Fibroblast of mammary gland (primary cell): ENCODE measurements at regions not wholly inside any gene's neighbourhood (a gene's known extent, or its start where the extent isn't known, plus 50 kb on each side); places are given as distances from the start of the nearest gene placed in this dataset.

ENCODE experiments used
- DNase-seq: peaks from one replicate; pipeline ENCODE4 v3.0.0-alpha.2; 2010; ENCODE audit warnings: low read depth
- H3K4me3 ChIP-seq: 2 replicates; pipeline ENCODE4 v1.5.1; 2011; ENCODE audit warnings: low read depth, mild to moderate bottlenecking, low read length, moderate library complexity; ENCODE audit not compliant: control insufficient read depth
- TF ChIP-seq, protein P1 (sequence below): conservative IDR thresholded peaks from 2 replicates; pipeline ENCODE4 v1.5.1; 2011; ENCODE audit warnings: low read depth, low read length, inconsistent platforms; ENCODE audit not compliant: control insufficient read depth, insufficient read depth

DNA sequence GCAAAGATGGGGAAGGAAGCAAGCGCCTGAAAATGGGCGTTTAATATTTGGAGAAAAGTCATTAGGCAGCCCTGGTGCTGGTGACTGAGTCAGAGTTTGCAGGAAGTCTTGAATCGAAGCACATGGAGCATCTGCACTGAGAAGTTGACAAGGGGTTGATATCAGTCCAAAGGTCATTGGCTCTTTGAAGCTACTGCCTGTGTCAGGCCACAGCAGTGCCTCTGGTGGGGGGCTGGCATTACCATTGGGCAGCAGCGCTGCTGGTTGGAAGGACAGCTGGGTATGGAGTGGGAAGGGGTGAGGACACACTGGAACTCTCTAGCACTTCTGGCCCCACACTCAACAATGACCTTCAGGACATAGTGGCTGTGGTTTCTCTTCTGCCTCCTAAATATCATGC, 150.4 kb upstream of the ERCC6L2 start:
- TF ChIP-seq, protein P1, sequence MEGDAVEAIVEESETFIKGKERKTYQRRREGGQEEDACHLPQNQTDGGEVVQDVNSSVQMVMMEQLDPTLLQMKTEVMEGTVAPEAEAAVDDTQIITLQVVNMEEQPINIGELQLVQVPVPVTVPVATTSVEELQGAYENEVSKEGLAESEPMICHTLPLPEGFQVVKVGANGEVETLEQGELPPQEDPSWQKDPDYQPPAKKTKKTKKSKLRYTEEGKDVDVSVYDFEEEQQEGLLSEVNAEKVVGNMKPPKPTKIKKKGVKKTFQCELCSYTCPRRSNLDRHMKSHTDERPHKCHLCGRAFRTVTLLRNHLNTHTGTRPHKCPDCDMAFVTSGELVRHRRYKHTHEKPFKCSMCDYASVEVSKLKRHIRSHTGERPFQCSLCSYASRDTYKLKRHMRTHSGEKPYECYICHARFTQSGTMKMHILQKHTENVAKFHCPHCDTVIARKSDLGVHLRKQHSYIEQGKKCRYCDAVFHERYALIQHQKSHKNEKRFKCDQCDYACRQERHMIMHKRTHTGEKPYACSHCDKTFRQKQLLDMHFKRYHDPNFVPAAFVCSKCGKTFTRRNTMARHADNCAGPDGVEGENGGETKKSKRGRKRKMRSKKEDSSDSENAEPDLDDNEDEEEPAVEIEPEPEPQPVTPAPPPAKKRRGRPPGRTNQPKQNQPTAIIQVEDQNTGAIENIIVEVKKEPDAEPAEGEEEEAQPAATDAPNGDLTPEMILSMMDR: no peak
- no peak for DNase-seq
- no peak overlapping the region for H3K4me3 ChIP-seq

DNA sequence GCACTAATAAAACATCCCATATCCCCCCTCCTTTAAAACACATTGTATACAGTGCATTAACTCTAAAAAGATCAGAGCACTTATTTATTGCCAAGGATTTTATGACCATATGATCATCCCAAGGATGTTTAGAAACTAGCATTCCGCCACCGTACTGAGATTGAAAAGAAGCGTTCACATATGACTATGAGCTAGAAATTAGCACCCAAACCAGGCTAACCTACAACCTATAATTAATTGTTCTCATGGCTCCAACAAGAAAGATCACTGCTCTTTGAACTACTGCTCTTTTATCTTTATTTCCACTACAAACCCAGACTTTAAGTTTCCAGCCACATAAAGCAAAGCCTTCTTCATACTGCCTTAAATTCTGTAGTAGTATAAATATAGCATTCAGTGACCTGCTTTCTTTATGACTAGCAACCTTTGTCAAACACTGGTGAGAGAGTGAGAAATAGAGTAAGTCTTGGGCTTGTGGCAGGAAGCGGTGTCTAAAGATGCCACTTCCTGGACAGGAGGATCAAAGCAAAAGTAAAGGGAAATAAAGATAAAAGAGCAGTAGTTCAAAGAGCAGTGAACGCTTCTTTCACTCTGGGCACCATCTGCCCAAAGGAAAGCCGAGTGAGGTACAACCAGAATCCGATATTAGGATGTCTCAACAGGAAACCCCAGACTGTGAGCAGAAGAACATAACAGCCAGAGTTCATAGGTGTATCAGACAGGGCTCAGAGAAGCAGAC, 151.1 kb upstream of the ERCC6L2 start:
- no peak overlapping the region for H3K4me3 ChIP-seq
- DNase-seq: no peak
- TF ChIP-seq, protein P1: no peak

DNA sequence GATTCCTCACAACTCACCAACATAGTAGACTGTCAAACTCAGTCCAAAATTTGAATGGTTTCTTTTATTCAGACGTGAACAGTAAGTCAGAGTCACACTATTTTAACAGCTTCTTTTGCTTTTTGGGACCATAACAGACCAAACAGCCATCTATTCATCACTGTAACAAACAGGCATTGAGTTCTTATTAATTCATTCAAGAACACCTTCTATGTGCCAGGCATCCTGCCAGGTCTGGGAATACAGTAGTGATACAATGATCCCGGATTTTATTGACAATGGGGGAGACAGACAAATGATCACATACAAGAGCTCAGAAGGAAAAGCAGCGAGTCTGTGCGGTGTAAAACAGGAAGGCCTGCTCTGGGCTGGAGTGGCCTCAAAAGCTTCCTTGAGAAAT, 153.3 kb upstream of the ERCC6L2 start:
- H3K4me3 ChIP-seq: no peak overlapping the region
- no peak for DNase-seq
- TF ChIP-seq, protein P1: no peak

DNA sequence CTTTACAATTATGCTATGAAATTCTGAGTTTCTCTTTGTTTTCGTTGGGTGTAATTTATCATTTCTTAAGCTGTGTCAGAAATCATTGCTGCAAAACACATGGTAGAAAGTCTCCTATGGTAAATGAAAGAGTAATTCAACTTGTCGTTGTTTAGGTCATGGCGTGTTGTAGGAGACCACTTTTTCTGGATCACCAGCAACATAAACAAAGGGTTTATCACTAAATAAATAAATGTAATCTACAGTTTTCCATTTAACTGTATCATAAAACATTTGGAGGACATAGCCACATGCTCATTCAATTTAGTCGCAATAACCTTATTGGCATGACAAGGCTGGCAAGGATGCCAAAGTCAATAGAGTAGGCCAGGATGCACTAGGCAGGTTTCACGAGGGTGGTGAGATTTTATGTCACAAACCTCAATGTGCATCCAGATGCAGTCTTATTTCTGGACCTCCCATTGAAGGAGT, 154.4 kb upstream of the ERCC6L2 start:
- DNase-seq: no peak
- TF ChIP-seq, protein P1: no peak
- no peak overlapping the region for H3K4me3 ChIP-seq

DNA sequence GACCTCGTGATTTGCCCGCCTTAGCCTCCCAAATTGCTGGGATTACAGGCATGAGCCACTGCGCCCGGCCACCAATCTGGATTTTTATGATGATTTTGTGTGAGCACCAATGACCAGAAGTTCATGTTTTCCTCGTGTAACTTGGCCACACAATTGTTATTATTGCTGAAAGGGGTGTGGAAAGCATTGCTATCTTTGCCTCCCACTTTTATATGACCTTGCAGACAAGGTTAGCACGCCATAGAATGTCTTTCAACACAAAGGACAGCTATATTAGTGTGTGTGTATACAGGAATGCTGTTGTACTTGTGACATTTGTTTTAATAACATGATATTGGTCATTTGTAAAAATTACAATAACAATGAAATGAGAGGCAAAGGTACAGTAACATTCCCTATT, 155.0 kb upstream of the ERCC6L2 start:
- no peak overlapping the region for H3K4me3 ChIP-seq
- no peak for DNase-seq
- TF ChIP-seq, protein P1: no peak

DNA sequence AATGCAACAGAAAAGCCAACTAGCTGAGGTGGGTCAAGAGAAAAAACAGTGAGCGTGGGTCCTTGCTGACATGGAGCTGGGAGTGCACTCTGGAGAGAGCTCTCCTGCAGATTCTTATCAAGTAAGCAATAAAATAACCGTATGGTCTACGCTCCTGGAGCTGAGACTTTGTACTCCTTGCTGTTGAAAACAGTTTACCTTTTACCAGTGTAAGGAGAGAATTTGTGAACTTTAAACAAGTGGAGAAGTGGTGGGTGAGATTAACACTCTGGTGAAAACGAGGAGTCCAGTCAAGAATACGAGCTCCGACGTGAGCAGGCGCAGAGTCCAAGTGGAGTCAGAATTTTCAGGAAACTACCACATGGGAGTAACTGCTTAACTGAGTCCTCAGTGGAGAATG, 156.1 kb upstream of the ERCC6L2 start:
- no peak overlapping the region for H3K4me3 ChIP-seq
- DNase-seq: no peak
- TF ChIP-seq, protein P1: no peak
